ENCODE measurements at regions not wholly inside any gene's neighbourhood (a gene's known extent, or its start where the extent isn't known, plus 50 kb on each side); places are given as distances from the start of the nearest gene placed in this dataset.
"Not testable (repeated sequence)": the region's sequence is repeated elsewhere in the genome, so short reads cannot be mapped to it uniquely, and the experiment has no call there.

GRCh38 chr15:75114796-75115195 is 86.9 kb upstream of the C15orf39 start:
- H4K20me1 ChIP-seq (ENCODE audit: low read depth, low read length), result no peaks in the 10 kb centered on the region
- no peak overlapping the region for H3K4me2 ChIP-seq (ENCODE audit: low read depth, low read length, poor library complexity, severe bottlenecking)
- H3K9me3 ChIP-seq (ENCODE audit: insufficient read depth, low read length), result no peaks in the 10 kb centered on the region
- no peaks in the 10 kb centered on the region for H3F3A ChIP-seq (ENCODE audit: insufficient read depth)
- H3K9me2 ChIP-seq (replicated peaks; ENCODE audit: insufficient read depth, low read length), result no peaks in the 10 kb centered on the region
- no peak overlapping the region for H3K9ac ChIP-seq (ENCODE audit: low read length)
- H3K4me3 ChIP-seq (ENCODE audit: insufficient read depth, low read length, poor library complexity, severe bottlenecking), result no peak overlapping the region
- H3K27me3 ChIP-seq (ENCODE audit: low read length), result no peaks in the 10 kb centered on the region
- no peaks in the 10 kb centered on the region for H3K36me3 ChIP-seq (ENCODE audit: low read length)
- no peak for TF ChIP-seq EZH2phosphoT487 (conservative IDR thresholded peaks at IDR 0.05; ENCODE audit: low read length)
- no peak for TF ChIP-seq CTCF (IDR thresholded peaks at IDR 0.05; ENCODE audit: insufficient read depth, low read length, poor library complexity, severe bottlenecking)
- no peak overlapping the region for H3K27ac ChIP-seq (ENCODE audit: low read depth, low read length)
- H2AFZ ChIP-seq (ENCODE audit: low read depth, low read length, severe bottlenecking), result no peak overlapping the region
- no peaks in the 10 kb centered on the region for H3K79me2 ChIP-seq (ENCODE audit: insufficient read depth, low read length)

DNA sequence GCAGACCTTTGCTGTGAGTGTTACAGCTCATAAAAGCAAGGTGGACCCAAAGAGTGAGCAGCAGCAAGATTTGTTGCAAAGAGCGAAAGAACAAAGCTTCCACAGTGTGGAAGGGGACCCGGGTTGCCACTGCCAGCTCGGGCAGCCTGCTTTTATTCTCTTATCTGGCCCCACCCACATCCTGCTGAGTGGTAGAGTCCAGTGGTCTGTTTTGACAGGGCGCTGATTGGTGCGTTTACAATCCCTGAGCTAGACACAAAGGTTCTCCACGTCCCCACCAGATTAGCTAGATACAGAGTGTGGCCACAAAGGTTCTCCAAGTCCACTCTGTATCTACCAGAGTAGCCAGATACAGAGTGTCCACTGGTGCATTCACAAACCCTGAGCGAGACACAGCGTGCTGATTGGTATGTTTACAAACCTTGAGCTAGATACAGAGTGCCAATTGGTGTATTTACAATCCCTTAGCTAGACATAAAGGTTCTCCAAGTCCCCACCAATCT is 86.2 kb upstream of the C15orf39 start:
- H3K9ac ChIP-seq (ENCODE audit: low read length); H3K4me3 ChIP-seq (ENCODE audit: insufficient read depth, low read length, poor library complexity, severe bottlenecking); H3K36me3 ChIP-seq (ENCODE audit: low read length); H4K20me1 ChIP-seq (ENCODE audit: low read depth, low read length); H3K27ac ChIP-seq (ENCODE audit: low read depth, low read length); H3K79me2 ChIP-seq (ENCODE audit: insufficient read depth, low read length); H3K9me3 ChIP-seq (ENCODE audit: insufficient read depth, low read length); H3K27me3 ChIP-seq (ENCODE audit: low read length); H3K4me2 ChIP-seq (ENCODE audit: low read depth, low read length, poor library complexity, severe bottlenecking); H2AFZ ChIP-seq (ENCODE audit: low read depth, low read length, severe bottlenecking); H3F3A ChIP-seq (ENCODE audit: insufficient read depth); H3K9me2 ChIP-seq (replicated peaks; ENCODE audit: insufficient read depth, low read length): not testable (repeated sequence)

- H3K79me2 ChIP-seq (ENCODE audit: insufficient read depth, low read length); H3K9ac ChIP-seq (ENCODE audit: low read length); H3K4me3 ChIP-seq (ENCODE audit: insufficient read depth, low read length, poor library complexity, severe bottlenecking); H2AFZ ChIP-seq (ENCODE audit: low read depth, low read length, severe bottlenecking); H3F3A ChIP-seq (ENCODE audit: insufficient read depth); H3K9me3 ChIP-seq (ENCODE audit: insufficient read depth, low read length); H3K27ac ChIP-seq (ENCODE audit: low read depth, low read length); H3K36me3 ChIP-seq (ENCODE audit: low read length); H4K20me1 ChIP-seq (ENCODE audit: low read depth, low read length); H3K27me3 ChIP-seq (ENCODE audit: low read length); H3K4me2 ChIP-seq (ENCODE audit: low read depth, low read length, poor library complexity, severe bottlenecking); H3K9me2 ChIP-seq (replicated peaks; ENCODE audit: insufficient read depth, low read length): not testable (repeated sequence)
These were observed 85.5 kb upstream of the C15orf39 start for GRCh38 chr15:75116143-75116542.

DNA sequence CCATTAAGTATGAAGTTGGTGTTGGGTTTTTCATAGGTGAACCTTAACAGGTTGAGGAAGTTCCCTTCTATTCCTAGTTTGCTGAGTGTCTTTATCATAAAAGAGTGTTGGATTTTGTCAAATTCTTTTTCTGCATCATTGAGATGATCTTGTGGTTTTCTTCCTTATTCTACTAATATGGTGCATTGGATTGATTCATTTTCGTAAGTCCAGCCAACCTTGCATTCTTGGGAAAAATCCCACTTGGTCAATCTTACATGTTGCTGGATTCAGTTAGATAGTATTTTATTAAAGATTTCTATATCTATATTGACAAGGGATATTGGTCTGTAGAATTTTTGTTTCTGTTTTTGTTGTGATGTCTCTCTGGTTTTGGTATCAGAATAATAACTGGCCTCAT is 83.7 kb upstream of the C15orf39 start:
- H3K9me3 ChIP-seq (ENCODE audit: insufficient read depth, low read length), result no peaks in the 10 kb centered on the region
- no peaks in the 10 kb centered on the region for H4K20me1 ChIP-seq (ENCODE audit: low read depth, low read length)
- no peak overlapping the region for H3K4me3 ChIP-seq (ENCODE audit: insufficient read depth, low read length, poor library complexity, severe bottlenecking)
- TF ChIP-seq EZH2phosphoT487 (conservative IDR thresholded peaks at IDR 0.05; ENCODE audit: low read length) (no peak), CTCF (IDR thresholded peaks at IDR 0.05; ENCODE audit: insufficient read depth, low read length, poor library complexity, severe bottlenecking) (no peak)
- no peak overlapping the region for H2AFZ ChIP-seq (ENCODE audit: low read depth, low read length, severe bottlenecking)
- H3K36me3 ChIP-seq (ENCODE audit: low read length), result no peaks in the 10 kb centered on the region
- H3K4me2 ChIP-seq (ENCODE audit: low read depth, low read length, poor library complexity, severe bottlenecking), result no peak overlapping the region
- no peaks in the 10 kb centered on the region for H3K79me2 ChIP-seq (ENCODE audit: insufficient read depth, low read length)
- H3K9ac ChIP-seq (ENCODE audit: low read length), result no peak overlapping the region
- H3K27me3 ChIP-seq (ENCODE audit: low read length), result no peaks in the 10 kb centered on the region
- H3K27ac ChIP-seq (ENCODE audit: low read depth, low read length), result no peak overlapping the region
- no peaks in the 10 kb centered on the region for H3F3A ChIP-seq (ENCODE audit: insufficient read depth)
- no peaks in the 10 kb centered on the region for H3K9me2 ChIP-seq (replicated peaks; ENCODE audit: insufficient read depth, low read length)

- not testable (repeated sequence) for H3K27me3 ChIP-seq (ENCODE audit: low read length); H3K9me2 ChIP-seq (replicated peaks; ENCODE audit: insufficient read depth, low read length); H3K4me3 ChIP-seq (ENCODE audit: insufficient read depth, low read length, poor library complexity, severe bottlenecking); H3K9ac ChIP-seq (ENCODE audit: low read length); H3K79me2 ChIP-seq (ENCODE audit: insufficient read depth, low read length); H3K27ac ChIP-seq (ENCODE audit: low read depth, low read length); H3K36me3 ChIP-seq (ENCODE audit: low read length); H2AFZ ChIP-seq (ENCODE audit: low read depth, low read length, severe bottlenecking); H3F3A ChIP-seq (ENCODE audit: insufficient read depth); H3K9me3 ChIP-seq (ENCODE audit: insufficient read depth, low read length); H4K20me1 ChIP-seq (ENCODE audit: low read depth, low read length); H3K4me2 ChIP-seq (ENCODE audit: low read depth, low read length, poor library complexity, severe bottlenecking)
These were observed 82.4 kb upstream of the C15orf39 start for GRCh38 chr15:75119312-75119711.

All from SU-DHL-6 (cell line).